Mammary epithelial cell (primary cell): ENCODE measurements at regions not wholly inside any gene's neighbourhood (a gene's known extent, or its start where the extent isn't known, plus 50 kb on each side); places are given as distances from the start of the nearest gene placed in this dataset.

Experiments used
- EZH2 ChIP-seq: IDR thresholded peaks from 2 replicates; pipeline ENCODE4 v1.6.1; 2012; ENCODE audit warnings: low read length, inconsistent platforms, borderline replicate concordance
- TF ChIP-seq, protein P1 (sequence below), 2 donors: IDR thresholded peaks in 1 of 2; conservative IDR thresholded peaks in 1 of 2; 2 replicates each; pipeline ENCODE4 v1.5.1; 2011 to 2012; ENCODE audit warnings: inconsistent platforms in 2 of 2, low read length in 2 of 2, mild to moderate bottlenecking in 2 of 2, control low read depth in 1 of 2, low read depth in 1 of 2; ENCODE audit not compliant: insufficient read depth in 1 of 2; ENCODE audit errors: extremely low read depth in 1 of 2

GRCh38 chr3:162973428-162973917 is 1476.9 kb downstream of the OTOL1 start:
- TF ChIP-seq, protein P1, sequence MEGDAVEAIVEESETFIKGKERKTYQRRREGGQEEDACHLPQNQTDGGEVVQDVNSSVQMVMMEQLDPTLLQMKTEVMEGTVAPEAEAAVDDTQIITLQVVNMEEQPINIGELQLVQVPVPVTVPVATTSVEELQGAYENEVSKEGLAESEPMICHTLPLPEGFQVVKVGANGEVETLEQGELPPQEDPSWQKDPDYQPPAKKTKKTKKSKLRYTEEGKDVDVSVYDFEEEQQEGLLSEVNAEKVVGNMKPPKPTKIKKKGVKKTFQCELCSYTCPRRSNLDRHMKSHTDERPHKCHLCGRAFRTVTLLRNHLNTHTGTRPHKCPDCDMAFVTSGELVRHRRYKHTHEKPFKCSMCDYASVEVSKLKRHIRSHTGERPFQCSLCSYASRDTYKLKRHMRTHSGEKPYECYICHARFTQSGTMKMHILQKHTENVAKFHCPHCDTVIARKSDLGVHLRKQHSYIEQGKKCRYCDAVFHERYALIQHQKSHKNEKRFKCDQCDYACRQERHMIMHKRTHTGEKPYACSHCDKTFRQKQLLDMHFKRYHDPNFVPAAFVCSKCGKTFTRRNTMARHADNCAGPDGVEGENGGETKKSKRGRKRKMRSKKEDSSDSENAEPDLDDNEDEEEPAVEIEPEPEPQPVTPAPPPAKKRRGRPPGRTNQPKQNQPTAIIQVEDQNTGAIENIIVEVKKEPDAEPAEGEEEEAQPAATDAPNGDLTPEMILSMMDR (conservative IDR thresholded peaks at IDR 0.05 in 1 of 2, IDR thresholded peaks at IDR 0.05 in 1 of 2; ENCODE audit: extremely low read depth in 1 of 2, insufficient read depth in 1 of 2, low read depth in 1 of 2, low read length in 2 of 2): no peak
- no peak for TF ChIP-seq EZH2
